LHCN-M2 (cell line): ENCODE measurements at regions not wholly inside any gene's neighbourhood (a gene's known extent, or its start where the extent isn't known, plus 50 kb on each side); places are given as distances from the start of the nearest gene placed in this dataset.

Experiments used
- DNase-seq: peaks from one replicate; pipeline ENCODE4 v3.0.0-alpha.2; 2012; ENCODE audit warnings: low read depth

- DNase-seq, result no peak
Measured at GRCh38 chrX:110858565-110858964, 62.9 kb upstream of the CHRDL1 start.

DNA sequence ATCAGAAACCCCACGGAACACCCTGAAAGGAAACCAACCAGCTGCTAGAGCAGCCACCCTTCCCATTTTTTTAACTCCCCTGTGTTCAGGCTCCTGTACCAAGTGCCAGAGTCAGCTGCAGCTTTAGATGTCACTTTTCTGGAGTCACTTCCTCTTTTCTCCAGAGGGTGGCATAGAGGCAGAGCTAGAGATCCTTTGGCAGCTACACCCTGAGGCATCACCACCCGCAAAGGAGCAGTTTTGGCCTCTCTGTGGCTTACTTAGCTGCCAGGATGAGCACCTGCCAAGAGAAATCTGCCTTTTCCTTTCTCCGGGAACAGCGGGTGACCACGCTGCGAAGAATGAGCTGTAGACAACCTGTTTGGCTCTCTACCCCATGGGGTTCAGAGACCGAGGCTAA lies 58.0 kb upstream of the CHRDL1 start:
- DNase-seq, result peak; percentile 7

GRCh38 chrX:110852180-110852579 lies 56.6 kb upstream of the CHRDL1 start:
- peak; percentile 7 for DNase-seq

DNA sequence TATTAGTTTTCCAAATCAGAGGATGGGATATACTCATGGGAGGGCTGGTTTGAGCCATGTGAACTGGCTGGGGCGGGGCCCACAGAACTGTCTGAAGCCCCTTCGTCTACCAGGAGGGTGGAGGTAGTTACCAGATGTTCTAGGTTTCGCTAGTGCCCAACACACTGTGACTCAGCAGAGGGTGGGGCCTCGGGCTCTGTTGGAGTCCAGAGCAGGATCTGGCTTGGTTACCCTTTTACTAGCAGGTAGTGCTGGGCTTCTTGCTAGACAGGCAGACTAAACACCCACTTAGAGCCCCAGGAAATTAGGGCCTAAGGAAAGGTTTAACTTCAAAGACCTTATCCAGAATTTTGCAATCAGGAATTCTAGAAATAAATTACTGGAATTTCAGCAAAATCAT lies 56.2 kb upstream of the CHRDL1 start:
- no peak for DNase-seq

DNA sequence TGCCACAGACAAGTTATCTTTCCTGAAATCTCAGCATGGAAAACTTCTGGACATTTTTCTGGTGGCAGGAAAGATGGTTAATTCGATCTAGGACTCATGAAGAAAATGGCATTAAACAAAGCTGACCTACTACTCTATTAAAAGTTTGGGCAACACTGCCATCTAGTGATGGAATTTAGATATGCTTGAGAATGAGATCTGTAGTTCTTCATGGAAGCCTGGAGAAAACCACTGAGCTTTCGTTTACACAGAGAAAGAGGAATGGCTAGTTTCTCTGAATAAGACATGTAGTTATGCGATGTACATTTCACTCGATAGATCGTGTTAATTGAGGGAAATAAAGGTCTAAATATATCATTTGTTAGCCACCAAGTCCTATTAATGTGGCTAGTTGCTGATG lies 51.7 kb upstream of the CHRDL1 start:
- DNase-seq, result peak; percentile 39

- peak; percentile 1 for DNase-seq
Measured at GRCh38 chrX:110846071-110846470, 50.5 kb upstream of the CHRDL1 start.
